ENCODE measurements at regions not wholly inside any gene's neighbourhood (a gene's known extent, or its start where the extent isn't known, plus 50 kb on each side); places are given as distances from the start of the nearest gene placed in this dataset.

DNA sequence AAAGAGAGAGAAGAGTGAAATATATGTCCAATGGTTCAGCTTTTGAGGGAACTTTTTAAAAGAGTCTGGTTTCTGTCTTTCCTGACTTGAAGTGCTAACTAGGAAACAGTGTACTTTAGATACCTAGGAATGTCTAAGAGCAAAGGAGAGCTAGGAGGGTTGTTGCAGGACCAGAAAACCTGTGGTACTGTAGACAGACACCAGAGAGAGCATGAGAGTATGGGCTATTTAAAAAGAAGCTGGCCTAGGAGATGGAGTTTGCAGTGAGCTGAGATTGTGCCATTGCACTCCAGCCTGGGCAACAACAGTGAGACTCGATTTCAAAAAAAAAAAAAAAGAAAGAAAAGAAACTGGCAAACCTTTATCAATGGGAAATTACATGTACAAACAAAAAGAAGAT lies 223.9 kb downstream of the FAT4 start:
- Histone ChIP-seq H3K4me1 (ENCODE audit: low read length) (no peaks in the 10 kb centered on the region), H4K20me1 (ENCODE audit: insufficient read depth, low read length) (no peaks in the 10 kb centered on the region), H3K27ac (ENCODE audit: low read length) (no peak overlapping the region), H3K36me3 (replicated peaks; ENCODE audit: low read depth, low read length) (no peaks in the 10 kb centered on the region), H3K79me2 (ENCODE audit: low read length) (no peaks in the 10 kb centered on the region), H3K9ac (ENCODE audit: low read length) (no peak overlapping the region), H3K4me2 (ENCODE audit: low read length) (no peak overlapping the region), H3K27me3 (ENCODE audit: low read depth, low read length) (no peaks in the 10 kb centered on the region), H3K4me3 (ENCODE audit: low read length) (no peak overlapping the region), H2AFZ (ENCODE audit: low read depth, low read length) (no peak overlapping the region), H3K9me3 (ENCODE audit: insufficient read depth, low read length) (peaks cover 9% of the 10 kb centered on the region)
- TF ChIP-seq, protein P1, sequence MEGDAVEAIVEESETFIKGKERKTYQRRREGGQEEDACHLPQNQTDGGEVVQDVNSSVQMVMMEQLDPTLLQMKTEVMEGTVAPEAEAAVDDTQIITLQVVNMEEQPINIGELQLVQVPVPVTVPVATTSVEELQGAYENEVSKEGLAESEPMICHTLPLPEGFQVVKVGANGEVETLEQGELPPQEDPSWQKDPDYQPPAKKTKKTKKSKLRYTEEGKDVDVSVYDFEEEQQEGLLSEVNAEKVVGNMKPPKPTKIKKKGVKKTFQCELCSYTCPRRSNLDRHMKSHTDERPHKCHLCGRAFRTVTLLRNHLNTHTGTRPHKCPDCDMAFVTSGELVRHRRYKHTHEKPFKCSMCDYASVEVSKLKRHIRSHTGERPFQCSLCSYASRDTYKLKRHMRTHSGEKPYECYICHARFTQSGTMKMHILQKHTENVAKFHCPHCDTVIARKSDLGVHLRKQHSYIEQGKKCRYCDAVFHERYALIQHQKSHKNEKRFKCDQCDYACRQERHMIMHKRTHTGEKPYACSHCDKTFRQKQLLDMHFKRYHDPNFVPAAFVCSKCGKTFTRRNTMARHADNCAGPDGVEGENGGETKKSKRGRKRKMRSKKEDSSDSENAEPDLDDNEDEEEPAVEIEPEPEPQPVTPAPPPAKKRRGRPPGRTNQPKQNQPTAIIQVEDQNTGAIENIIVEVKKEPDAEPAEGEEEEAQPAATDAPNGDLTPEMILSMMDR (IDR thresholded peaks at IDR 0.05; ENCODE audit: low read depth, low read length) = no peak
- no peak for TF ChIP-seq EZH2phosphoT487 (IDR thresholded peaks at IDR 0.05; ENCODE audit: low read depth)

GRCh38 chr4:125539691-125540090 lies 224.9 kb downstream of the FAT4 start:
- Histone ChIP-seq H3K4me1 (ENCODE audit: low read length) (no peaks in the 10 kb centered on the region), H3K4me2 (ENCODE audit: low read length) (no peak overlapping the region), H3K9ac (ENCODE audit: low read length) (no peak overlapping the region), H2AFZ (ENCODE audit: low read depth, low read length) (no peak overlapping the region), H3K27me3 (ENCODE audit: low read depth, low read length) (no peaks in the 10 kb centered on the region), H3K9me3 (ENCODE audit: insufficient read depth, low read length) (peaks cover 9% of the 10 kb centered on the region), H3K27ac (ENCODE audit: low read length) (no peak overlapping the region), H4K20me1 (ENCODE audit: insufficient read depth, low read length) (no peaks in the 10 kb centered on the region), H3K79me2 (ENCODE audit: low read length) (no peaks in the 10 kb centered on the region), H3K36me3 (replicated peaks; ENCODE audit: low read depth, low read length) (no peaks in the 10 kb centered on the region), H3K4me3 (ENCODE audit: low read length) (no peak overlapping the region)
- TF ChIP-seq, protein P1 (IDR thresholded peaks at IDR 0.05; ENCODE audit: low read depth, low read length) = no peak
- no peak for TF ChIP-seq EZH2phosphoT487 (IDR thresholded peaks at IDR 0.05; ENCODE audit: low read depth)

DNA sequence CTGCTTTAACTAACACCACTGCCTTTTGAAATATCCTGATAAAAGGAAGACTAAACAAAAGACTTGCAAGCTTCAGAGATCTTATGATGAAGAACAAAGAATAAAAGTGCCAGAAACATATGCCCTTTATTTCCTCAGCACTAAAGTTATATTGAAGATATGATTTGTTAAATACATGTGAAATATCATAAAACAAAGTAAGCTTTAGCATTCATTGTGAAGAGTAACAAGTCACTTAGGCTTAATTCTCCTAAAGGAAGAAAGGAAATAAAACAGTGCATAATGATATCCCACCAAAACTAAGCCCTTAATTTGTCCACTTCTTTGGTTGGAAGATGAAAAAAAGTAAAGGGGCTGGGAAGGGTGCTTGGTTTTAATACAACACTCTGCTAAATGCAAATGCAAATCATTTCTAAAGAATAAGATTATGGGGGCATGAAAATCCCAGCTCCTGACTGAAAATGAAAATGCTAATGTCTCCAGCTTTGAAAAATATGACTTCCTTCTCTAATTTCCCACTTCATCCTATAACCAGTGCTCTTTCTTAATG lies 227.2 kb downstream of the FAT4 start:
- Histone ChIP-seq H3K27ac (ENCODE audit: low read length) (no peak overlapping the region), H3K9ac (ENCODE audit: low read length) (no peak overlapping the region), H4K20me1 (ENCODE audit: insufficient read depth, low read length) (no peaks in the 10 kb centered on the region), H3K79me2 (ENCODE audit: low read length) (no peaks in the 10 kb centered on the region), H3K4me2 (ENCODE audit: low read length) (no peak overlapping the region), H2AFZ (ENCODE audit: low read depth, low read length) (no peak overlapping the region), H3K4me3 (ENCODE audit: low read length) (no peak overlapping the region), H3K27me3 (ENCODE audit: low read depth, low read length) (no peaks in the 10 kb centered on the region), H3K36me3 (replicated peaks; ENCODE audit: low read depth, low read length) (no peaks in the 10 kb centered on the region), H3K9me3 (ENCODE audit: insufficient read depth, low read length) (peaks cover 9% of the 10 kb centered on the region), H3K4me1 (ENCODE audit: low read length) (no peaks in the 10 kb centered on the region)
- TF ChIP-seq, protein P1 (IDR thresholded peaks at IDR 0.05; ENCODE audit: low read depth, low read length) = no peak
- no peak for TF ChIP-seq EZH2phosphoT487 (IDR thresholded peaks at IDR 0.05; ENCODE audit: low read depth)

GRCh38 chr4:125546272-125546671 lies 231.5 kb downstream of the FAT4 start:
- Histone ChIP-seq H3K27me3 (ENCODE audit: low read depth, low read length) (no peaks in the 10 kb centered on the region), H3K4me3 (ENCODE audit: low read length) (no peak overlapping the region), H3K27ac (ENCODE audit: low read length) (no peak overlapping the region), H3K9me3 (ENCODE audit: insufficient read depth, low read length) (no peaks in the 10 kb centered on the region), H4K20me1 (ENCODE audit: insufficient read depth, low read length) (no peaks in the 10 kb centered on the region), H3K79me2 (ENCODE audit: low read length) (no peaks in the 10 kb centered on the region), H3K9ac (ENCODE audit: low read length) (no peak overlapping the region), H2AFZ (ENCODE audit: low read depth, low read length) (no peak overlapping the region), H3K4me1 (ENCODE audit: low read length) (no peaks in the 10 kb centered on the region), H3K4me2 (ENCODE audit: low read length) (no peak overlapping the region), H3K36me3 (replicated peaks; ENCODE audit: low read depth, low read length) (no peaks in the 10 kb centered on the region)
- TF ChIP-seq, protein P1 (IDR thresholded peaks at IDR 0.05; ENCODE audit: low read depth, low read length) = no peak
- TF ChIP-seq EZH2phosphoT487 (IDR thresholded peaks at IDR 0.05; ENCODE audit: low read depth) = no peak
